GM19324 (cell line): ENCODE measurements at regions not wholly inside any gene's neighbourhood (a gene's known extent, or its start where the extent isn't known, plus 50 kb on each side); places are given as distances from the start of the nearest gene placed in this dataset.
A peak's percentile ranks its signal among the peaks of the same experiment; 100 is the strongest.
"Not testable (repeated sequence)": the region's sequence is repeated elsewhere in the genome, so short reads cannot be mapped to it uniquely, and the experiment has no call there.

ENCODE experiments used
- ATAC-seq: cut with Tn5 transposase; IDR thresholded peaks from one replicate; pipeline ENCODE4 v1.9.1; 2021; ENCODE audit warnings: mild to moderate bottlenecking, moderate library complexity; ENCODE audit not compliant: unreplicated experiment, low FRiP score

DNA sequence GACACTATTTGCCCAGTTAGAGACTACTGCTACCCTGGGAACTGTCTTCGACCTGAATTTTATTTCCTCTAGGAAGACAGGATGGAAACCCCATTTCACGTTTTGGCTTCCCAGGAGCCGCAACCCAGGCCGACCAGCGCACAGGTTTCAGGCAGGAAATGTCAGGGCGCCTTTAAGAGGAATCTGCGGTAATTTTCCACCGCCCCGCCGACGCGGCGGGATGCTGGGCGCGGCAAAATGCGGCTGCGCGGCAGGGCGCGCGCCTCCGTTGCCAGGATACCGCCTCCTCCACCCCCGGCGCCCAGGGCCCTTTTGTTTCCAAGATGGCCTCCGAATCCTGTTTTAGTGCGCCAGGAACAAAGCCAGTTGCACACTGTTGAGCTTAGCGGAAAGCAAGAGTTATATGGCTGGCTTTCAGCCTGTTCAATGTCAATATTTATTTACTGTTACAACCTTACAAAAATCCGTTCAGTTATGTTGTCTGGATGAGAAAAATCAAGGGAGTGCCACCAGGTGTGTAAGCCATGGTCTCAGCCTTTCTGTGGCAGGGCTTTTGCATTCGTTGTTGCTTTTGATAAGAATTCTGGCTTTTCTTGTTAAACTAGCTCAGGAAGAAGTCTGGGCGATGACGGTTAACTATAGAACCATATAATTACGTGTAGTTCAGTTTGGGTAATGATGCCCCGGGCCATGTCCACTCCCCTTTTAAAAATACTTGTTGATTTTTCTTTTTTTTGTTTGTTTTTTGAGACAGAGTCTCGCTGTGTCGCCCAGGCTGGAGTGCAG lies 79.7 kb upstream of the CHD2 start:
- ATAC-seq, result peak; percentile 88

DNA sequence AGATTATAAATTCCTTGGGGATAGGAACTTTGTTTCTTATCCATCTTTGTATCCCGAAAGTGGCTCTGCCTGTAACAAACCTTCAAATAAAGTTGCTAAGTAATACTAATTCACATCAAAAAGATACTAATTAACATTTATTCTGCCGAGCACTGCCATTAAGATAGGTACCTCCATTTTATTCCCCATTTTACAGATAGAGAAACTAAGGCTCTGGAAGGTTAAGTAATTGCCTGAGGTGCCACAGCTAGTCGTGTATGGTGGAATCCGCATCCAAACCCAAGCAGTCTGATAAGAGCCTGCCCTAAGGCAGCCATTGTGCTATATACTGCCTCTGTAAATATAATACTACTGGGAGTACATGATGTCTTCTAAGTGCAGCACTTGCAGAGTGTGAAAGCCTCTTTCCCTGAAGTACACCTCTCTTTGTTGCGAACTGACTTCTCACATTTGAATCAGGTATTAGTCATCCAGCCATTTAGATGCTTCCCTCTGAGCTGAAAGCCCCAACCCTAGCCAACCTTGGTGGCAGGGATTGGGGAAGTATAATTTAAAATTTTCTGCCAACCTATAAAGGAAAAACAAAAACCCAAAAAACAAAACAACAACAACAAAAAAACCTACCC lies 78.5 kb upstream of the CHD2 start:
- ATAC-seq, result no peak

DNA sequence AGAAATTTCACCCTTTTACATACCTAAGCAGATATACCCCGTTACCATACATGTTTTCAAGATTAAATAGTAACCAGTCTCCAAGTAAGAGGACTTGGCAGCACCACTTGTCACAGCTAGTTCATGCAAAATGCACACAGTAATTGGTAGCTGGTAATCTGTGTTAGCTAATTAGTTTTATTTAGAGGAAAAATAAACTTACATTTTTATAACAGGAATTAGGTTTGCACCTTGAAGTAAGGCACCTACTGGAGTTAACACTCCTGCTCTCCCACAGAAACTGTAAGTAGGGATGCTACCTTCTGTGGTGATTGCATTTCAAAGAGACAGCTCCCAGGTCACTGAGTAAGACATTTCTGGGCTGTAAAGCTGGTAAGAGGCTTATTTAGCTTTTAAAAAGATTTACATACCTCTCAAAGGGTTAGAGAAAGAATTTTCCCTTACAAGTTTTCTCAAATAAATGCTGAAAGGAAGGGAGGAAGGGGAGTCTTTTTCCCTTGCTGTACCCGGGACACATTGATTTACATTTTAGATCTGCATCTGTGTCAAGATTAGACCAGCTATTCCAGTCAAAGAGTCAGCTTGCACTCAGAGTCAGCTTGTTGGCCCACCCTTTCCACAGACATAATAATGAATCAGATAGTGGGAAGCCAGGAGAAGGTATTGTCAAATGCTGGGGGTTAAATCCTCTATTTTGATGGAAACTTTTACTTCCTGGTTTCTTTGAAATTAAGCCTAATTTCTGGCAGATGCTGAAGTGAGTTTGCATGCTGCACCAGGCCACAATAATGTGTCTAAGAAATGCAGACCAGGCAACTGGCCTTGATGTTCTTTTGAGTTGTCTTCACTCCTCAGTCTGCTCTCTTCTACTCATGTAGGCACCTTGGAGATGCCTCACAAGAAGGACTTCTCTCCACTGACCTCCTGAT lies 77.6 kb upstream of the CHD2 start:
- no peak for ATAC-seq

DNA sequence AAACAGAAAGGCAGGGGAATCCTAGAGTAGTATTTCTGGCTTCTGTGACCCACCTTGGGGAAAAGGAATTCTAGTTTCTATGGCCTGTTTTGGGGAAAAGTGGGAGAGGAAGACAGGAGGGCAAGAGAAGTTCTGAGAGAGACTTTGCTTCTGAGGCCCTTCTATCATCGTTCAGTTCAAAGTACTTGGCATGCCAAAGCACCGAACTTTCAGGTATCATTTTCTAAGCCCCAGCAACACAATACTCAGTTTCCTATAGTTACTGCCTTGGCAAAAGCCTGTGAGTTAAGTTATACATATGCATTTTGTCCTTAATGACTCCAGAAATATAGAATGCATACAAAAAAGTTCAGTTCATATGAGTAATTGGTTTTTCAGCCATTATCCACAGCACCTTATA lies 74.1 kb upstream of the CHD2 start:
- no peak for ATAC-seq

DNA sequence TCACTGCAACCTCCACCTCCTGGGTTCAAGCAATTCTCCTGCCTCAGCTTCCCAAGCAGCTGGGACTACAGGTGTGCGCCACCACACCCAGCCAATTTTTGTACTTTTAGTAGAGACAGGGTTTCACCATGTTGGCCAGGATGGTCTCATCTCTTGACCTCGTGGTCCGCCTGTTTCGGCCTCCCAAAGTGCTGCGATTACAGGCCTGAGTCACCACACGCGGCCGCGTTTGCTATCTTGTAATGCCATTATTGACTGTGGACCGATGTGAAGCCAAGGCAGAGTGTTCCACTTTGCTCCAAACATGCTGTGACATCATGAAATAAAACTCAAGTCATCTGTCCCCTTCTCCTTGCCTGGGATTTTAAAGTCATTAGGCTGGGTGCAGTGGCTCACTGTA lies 72.1 kb upstream of the CHD2 start:
- not testable (repeated sequence) for ATAC-seq

DNA sequence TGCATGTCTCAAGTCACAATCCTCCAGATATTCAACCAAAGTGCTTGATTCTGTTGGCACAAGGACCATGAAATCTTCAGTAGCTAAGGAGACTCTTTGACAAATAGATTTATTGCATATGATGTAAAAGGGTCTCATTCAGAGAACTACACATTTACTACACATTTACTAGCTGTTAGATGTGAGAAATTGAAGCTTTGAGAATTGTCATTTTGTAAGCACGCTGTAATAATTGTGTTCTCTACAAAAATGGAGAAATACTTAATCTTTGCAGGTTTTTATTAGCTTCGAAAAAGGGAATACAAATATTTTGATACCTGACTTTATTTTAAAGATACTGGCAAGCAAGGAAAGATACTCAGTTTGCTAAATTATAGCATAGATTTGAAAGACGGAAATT lies 70.2 kb upstream of the CHD2 start:
- no peak for ATAC-seq

DNA sequence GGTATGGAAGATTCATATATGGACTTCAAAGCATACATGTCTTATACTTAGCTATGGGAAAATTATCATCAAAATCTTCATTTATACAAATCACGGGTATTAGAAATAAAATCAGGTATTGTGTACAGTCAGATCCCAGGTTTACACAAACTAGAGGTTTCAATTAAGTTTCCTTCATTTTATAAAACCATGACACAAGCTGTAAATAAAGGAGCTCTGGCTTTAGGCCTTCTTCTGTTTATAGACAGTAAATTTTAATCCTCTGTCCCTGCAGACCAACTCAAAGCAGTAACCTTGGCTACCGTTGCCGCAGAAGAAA lies 68.8 kb upstream of the CHD2 start:
- no peak for ATAC-seq

DNA sequence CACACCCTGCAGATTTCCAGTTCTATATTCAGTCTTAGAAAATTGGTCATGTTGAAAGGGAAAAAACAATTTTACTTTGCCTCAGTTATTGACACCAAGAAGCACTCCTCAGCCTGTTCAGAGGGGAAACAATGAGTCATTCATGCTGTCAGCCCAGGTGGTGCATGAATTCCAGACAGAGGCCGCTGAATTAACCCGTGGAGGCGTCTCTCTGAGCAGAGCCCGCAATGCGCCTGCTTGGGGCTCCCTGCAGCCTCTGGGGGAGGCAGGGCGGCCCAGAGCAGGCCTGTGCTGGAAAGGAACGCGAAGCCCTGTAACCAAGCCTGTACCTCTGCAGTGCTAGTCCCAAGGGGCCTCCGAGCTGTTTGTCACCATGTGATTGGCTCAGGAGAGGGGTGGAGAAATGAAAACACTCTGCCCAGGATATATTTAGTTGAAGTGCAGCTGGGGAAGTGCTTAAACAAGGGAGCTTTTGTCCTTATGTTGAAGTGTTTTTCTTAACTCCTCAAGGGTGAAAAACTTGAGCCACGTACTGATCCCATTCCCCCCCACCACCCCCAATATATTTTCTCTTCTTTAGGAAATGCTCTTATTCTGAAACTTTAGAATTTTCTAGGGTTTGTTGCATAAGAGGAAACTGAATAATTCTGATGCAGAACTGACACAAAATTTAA lies 68.3 kb upstream of the CHD2 start:
- peak; percentile 99 for ATAC-seq

DNA sequence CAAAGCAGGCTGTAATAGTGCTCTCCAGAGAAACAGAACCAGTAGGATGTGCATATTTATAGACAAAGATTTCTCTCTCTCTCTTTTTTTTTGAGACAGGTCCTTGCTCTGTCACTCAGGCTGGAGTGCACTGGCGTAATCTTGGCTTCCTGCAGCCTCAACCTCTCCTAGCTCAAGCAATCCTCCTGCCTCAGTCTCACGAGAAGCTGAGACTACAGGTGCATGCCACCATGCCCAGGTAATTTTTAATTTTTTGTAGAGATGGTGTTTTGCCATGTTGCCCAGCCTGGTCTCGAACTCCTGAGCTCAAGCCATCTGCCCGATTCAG lies 67.1 kb upstream of the CHD2 start:
- no peak for ATAC-seq

DNA sequence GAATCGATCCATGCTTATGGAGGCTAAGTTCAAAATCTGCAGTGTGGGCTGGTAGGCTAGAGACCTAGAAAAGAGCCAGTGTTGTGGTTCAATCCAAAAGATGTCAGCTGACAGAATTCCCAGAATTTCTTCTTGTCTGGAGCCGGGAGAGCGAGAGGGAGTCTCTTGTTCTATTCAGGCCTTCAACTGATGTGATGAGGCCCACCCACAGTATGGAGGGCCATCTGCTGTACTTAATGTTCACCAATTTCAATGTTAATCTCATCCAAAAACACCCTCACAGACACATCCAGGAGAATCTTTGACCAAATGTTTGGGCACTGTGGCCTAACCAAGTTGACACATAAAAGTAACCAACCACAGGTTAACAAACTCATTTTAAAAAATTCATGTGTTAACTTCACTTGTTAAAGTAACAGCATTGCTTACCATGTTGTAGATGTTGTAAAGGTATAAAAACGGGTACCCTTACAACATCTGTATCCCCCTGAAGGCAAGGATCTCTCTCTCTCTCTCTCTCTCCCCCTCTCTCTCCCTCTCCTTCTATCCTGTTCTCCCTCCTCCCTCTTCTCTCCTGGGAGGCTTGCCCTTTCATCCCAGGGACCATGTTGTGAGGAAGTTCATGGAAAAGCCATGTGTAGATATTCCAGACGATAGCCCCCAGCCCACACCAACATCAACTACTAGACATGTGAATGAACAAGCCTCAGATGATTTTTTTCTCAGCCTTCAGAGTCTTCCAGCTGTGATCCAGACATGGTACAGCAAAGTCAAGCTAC lies 66.4 kb upstream of the CHD2 start:
- no peak for ATAC-seq

DNA sequence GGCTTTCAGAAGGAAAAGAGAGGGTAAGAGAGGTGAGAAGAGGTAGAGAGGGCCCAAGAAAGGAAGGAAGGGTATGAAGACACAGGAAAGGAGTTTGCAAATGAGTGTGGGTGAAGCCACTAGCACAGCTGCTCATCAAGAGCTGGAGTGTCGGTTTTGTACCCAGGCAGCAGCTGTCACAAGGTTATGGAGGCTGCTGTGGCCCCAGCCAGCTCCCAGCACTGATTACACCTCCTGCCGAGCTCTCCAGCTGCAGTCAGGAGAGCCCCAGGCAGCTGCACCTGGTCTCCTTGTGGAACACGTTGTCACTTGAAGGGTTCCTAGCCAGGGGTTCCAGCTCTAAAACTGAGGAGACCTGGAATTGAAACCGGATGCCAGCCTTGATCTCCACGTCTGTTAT lies 60.4 kb upstream of the CHD2 start:
- ATAC-seq, result peak; percentile 85

DNA sequence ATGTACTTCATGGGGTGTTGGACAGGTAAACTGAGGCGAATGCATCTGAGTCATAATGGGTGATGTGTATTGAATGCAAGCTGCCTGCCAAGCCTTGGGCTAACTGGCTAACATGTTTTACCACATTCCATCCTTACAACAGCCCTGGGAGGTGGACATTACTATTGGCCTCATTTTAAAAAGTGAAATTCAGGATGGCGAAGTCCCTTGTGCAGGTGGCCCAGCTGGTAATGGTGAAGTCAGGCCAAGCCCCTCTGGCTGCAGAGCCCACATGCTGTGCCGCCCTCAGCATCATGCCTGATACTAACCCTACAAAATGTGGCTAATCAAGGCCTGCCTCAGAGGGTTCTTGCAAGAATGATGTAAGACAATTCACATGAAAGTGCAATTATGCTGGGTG lies 60.0 kb upstream of the CHD2 start:
- ATAC-seq, result peak; percentile 5

DNA sequence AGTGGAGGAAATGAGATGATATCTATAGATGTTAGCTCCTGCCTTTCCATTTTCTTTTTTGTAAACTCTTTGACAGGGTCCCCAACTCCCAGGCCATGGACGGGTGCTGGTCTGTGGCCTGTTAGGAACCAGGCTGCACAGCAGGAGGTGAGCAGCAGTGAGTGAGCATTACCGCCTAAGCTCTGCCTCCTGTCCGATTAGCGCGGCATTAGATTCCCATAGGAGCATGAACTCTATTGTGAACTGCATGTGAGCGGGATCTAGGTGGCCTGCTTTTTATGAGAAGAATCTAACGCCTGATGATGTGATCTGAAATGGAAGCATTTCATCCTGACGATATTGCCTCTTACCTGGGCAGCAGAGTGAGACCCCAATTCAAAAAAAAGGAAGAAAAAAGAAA lies 56.8 kb upstream of the CHD2 start:
- ATAC-seq, result no peak

DNA sequence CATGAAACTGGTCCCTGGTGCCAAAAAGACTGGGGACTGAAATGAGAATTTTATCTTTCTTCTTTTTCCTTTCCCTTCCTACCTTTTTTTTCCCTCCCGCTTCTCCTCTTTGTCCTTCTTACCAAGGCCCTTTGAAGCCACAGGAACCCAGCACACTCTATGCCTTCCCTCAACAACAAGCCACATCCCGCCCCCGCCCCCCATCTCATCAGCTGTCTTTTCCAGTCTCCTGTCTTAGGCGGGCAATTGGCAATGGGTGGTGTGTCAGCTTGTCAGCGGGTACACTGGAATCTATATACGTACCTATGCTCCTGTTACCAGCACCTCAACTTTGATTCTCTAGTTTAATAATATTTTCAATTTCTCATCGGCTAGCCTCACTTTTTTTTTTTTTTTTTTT lies 56.3 kb upstream of the CHD2 start:
- ATAC-seq, result no peak

DNA sequence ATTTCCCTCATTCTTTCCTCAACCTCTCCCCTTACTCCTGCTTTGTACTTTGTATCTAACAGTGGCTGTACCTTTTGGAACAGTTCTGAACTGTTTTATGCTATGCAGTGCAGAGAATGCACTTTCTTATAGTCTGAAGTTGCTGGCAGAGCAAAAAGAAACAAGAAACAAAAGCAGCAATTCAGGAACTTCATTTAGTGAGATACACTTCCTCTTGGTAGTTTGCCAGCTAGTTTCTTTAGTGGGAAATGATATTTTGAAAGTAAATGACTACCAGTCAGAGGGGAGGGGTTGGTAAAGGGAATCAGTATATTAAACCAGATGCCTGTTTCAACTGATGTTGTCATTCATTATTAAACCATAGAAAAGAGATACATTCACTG lies 55.0 kb upstream of the CHD2 start:
- ATAC-seq, result peak; percentile 51

DNA sequence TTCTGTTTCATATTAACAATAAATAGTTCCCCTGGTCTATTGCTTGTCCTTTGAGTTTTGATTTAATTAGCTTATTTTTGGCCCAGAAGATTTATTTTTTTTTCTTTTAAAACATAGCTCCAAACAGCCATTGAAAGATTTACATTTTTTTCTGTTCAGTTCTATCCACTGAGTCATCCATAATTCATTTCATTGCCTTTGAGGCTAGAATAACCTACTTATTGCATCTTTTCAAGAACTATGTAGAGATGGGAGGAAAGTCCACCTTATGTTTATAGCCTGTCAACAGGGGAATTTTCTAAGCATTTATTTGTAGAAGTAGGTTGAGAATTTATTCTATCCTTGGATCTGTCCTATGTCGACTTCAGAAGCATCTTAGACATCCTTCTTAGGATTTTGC lies 53.4 kb upstream of the CHD2 start:
- ATAC-seq, result no peak

DNA sequence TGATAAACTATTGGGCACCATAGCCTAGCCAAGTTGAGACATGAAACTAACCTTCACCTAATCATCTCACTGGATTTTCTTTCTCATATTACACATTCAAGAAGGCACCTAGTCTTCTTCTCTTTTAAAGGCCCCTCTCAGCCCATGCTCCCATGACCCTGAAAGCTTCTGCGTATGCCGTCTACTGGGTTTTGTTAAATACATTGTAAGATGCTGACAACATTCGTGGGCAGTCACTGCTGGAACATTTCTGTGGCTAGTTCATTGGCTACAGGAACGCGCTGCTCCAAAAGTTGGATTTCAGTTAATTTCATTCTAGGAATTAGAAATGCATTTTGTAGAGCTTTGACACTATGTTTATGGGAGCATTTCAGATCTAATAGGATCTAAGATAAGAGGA lies 52.3 kb upstream of the CHD2 start:
- no peak for ATAC-seq

DNA sequence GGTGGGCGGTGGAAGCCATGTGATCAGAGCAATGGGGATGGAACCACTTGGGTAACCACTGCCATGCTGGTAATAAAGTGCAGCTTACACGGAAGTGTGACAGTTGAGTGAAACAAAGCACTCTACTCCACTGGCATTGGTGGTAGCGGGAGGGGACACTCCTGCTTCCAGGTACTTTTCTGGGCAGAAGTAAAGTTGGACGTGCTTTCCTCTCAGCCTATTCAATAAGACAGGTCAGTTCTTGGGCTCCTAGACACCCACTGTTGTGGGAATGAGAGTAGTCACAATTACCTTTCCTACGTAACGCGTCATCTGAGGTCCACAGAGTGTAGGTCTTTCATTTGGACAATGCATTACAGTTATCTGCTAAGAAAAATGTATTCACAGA lies 51.7 kb upstream of the CHD2 start:
- ATAC-seq, result no peak

DNA sequence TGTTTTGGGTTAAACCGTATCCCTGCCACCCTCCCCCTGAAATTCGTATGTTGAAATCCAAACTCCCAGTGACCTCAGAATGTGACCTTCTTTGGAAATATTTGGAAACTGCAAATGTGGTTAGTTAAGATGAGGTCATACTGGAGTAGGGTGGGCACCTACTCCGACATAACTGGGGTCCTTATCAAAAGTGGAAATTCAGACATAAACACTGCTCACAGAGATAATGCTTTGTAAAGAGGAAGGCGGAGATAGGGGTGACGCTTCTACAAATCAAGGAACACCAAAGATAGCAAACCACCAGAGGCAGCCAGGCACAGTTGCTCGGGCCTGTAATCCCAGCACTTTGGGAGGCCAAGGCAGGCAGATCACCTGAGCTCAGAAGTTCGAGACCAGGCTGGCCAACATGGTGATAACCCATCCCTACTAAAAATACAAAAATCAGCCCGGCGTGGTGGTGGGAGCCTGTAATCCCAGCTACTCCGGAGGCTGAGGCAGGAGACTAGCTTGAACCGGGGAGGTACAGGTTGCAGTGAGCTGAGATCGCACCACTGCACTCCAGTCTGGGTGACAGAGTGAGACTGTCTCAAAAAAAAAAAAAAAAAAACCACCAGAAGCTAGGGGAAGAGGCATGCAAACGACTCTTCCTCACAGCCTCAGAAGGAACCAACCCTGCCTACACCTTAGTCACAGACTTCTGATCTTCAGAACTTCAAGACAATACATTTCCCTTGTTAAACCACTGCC lies 51.1 kb upstream of the CHD2 start:
- ATAC-seq, result peak; percentile 83

DNA sequence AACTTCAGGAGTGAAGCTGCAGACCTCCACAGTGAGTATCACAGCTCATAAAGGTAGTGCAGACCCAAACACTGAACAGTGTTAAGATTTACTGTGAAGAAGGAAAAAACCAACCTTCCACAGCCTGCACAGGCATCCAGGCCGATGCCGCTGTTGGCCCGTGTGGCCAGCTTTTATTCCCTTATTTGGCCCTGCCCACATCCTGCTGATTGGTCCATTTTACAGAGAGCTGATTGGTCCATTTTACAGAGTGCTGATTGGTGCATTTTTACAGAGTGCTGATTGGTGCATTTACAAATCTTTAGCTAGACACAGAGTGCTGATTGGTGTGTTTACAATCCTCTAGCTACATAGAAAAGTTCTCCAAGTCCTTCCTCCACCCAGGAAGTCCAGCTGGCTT lies 49.9 kb upstream of the CHD2 start:
- ATAC-seq, result not testable (repeated sequence)
